ENCODE measurements at regions not wholly inside any gene's neighbourhood (a gene's known extent, or its start where the extent isn't known, plus 50 kb on each side); places are given as distances from the start of the nearest gene placed in this dataset.
"Not testable (repeated sequence)": the region's sequence is repeated elsewhere in the genome, so short reads cannot be mapped to it uniquely, and the experiment has no call there.

DNA sequence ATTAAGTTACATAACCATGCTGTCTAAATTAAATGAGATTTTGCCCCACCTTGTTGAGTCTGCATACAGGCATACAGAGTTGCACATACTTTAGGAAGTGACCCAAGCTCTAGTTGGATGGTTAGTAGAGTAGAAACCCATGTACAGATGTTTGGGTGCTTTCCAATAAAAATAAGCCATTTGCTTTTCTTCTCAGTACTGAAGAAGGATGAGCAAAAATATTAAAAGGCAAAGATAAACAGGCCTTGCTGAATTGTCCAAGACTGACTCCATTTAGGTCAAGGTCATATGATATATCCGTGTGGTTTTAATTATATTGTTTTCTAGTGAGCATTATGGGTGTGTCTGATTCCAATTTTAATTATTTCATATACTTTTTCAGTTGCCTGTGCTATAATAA lies 589.4 kb downstream of the RFPL4B start:
- H3K9me3 ChIP-seq, result no peaks in the 10 kb centered on the region
- no peak overlapping the region for H3K27ac ChIP-seq
- no peak for DNase-seq
- no peaks in the 10 kb centered on the region for H3K27me3 ChIP-seq
- TF ChIP-seq, protein P1, sequence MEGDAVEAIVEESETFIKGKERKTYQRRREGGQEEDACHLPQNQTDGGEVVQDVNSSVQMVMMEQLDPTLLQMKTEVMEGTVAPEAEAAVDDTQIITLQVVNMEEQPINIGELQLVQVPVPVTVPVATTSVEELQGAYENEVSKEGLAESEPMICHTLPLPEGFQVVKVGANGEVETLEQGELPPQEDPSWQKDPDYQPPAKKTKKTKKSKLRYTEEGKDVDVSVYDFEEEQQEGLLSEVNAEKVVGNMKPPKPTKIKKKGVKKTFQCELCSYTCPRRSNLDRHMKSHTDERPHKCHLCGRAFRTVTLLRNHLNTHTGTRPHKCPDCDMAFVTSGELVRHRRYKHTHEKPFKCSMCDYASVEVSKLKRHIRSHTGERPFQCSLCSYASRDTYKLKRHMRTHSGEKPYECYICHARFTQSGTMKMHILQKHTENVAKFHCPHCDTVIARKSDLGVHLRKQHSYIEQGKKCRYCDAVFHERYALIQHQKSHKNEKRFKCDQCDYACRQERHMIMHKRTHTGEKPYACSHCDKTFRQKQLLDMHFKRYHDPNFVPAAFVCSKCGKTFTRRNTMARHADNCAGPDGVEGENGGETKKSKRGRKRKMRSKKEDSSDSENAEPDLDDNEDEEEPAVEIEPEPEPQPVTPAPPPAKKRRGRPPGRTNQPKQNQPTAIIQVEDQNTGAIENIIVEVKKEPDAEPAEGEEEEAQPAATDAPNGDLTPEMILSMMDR (IDR thresholded peaks at IDR 0.05), result no peak
- no peak for TF ChIP-seq POLR2A (IDR thresholded peaks at IDR 0.05)
- H3K4me1 ChIP-seq, result no peaks in the 10 kb centered on the region
- H3K36me3 ChIP-seq, result no peaks in the 10 kb centered on the region
- no peak overlapping the region for H3K4me3 ChIP-seq

DNA sequence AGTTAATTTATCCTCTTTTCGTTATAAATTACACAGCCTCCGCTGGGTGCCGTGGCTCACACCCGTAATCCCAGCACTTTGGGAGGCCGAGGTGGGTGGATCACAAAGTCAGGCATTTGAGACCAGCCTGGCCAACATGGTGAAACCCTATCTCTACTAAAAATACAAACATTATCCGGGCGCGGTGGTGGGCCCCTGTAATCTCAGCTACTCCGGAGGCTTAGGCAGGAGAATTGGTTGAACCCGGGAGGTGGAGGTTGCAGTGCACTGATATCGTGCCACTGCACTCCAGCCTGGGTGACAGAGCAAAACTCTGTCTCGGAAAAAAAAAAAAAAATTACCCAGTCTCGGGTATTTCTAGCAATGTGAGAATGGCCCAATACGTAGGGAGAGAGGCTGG lies 590.6 kb downstream of the RFPL4B start:
- H3K9me3 ChIP-seq, H3K27me3 ChIP-seq, H3K36me3 ChIP-seq, DNase-seq, H3K27ac ChIP-seq, H3K4me3 ChIP-seq, H3K4me1 ChIP-seq: not testable (repeated sequence)

DNA sequence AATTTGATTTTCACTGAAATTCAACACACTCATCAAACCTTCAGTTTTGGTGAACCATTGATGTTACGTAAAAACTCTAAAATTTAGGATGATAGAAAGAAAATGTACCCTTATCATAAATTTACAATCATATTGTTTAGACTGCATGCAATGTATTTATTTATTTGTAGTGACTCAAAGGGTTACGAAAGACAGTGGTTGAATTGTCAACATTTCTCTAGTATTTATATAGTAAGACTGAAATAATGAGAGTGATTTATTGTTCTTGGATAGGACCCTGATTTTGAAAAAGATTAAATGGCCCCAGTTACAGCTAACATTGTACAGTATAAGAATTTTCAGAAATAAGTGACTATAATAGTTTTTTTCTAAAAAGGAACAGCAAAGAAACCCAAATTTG lies 591.5 kb downstream of the RFPL4B start:
- H3K4me1 ChIP-seq, result no peaks in the 10 kb centered on the region
- H3K4me3 ChIP-seq, result no peak overlapping the region
- TF ChIP-seq, protein P1 (IDR thresholded peaks at IDR 0.05), result no peak
- TF ChIP-seq POLR2A (IDR thresholded peaks at IDR 0.05), result no peak
- no peaks in the 10 kb centered on the region for H3K9me3 ChIP-seq
- H3K36me3 ChIP-seq, result no peaks in the 10 kb centered on the region
- no peaks in the 10 kb centered on the region for H3K27me3 ChIP-seq
- no peak for DNase-seq
- no peak overlapping the region for H3K27ac ChIP-seq

DNA sequence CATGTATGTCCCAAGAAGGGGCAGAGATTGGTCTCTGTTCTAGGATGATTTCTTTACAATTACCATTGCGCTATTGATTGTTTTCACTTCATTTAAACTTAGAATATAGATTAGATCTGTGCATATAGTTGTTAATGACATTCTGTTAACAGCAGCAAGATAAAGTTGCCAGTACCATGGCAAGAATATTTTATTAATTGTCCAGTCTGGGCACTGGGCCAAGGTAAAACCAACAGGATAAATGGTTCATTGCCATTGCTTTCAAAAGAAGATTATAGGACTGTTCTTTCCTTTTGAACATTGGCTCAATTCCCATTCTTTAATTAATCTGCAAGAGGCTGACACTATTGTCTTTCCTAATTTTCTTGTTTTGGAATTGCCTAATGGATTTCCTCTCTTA lies 592.4 kb downstream of the RFPL4B start:
- Histone ChIP-seq H3K9me3 (no peaks in the 10 kb centered on the region), H3K27me3 (no peaks in the 10 kb centered on the region), H3K36me3 (no peaks in the 10 kb centered on the region), H3K4me1 (no peaks in the 10 kb centered on the region), H3K27ac (no peak overlapping the region), H3K4me3 (no peak overlapping the region)
- no peak for DNase-seq
- TF ChIP-seq, protein P1 (IDR thresholded peaks at IDR 0.05), result no peak
- TF ChIP-seq POLR2A (IDR thresholded peaks at IDR 0.05), result no peak

DNA sequence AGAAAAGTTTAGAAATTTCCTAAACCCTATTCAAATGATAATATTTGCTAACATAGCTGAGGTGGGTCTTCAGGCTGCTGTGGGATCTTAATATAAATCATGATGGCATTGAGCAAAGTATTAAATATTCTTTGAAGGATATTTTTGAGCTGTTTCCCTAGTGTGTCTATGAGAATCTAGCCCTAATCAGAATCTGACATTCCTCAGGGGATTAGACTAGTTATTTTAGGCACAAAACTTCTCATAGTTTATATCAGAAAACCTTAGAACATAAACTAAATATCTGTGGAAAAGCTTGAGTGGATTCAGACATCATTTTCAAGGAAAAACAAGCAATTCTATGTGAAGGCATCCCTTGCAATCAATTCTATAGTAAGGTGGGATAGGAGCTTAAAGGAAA lies 594.5 kb downstream of the RFPL4B start:
- Histone ChIP-seq H3K9me3 (no peaks in the 10 kb centered on the region), H3K4me1 (no peaks in the 10 kb centered on the region), H3K27ac (no peak overlapping the region), H3K4me3 (no peak overlapping the region), H3K27me3 (no peaks in the 10 kb centered on the region), H3K36me3 (no peaks in the 10 kb centered on the region)
- DNase-seq, result no peak
- TF ChIP-seq, protein P1 (IDR thresholded peaks at IDR 0.05), result no peak
- TF ChIP-seq POLR2A (IDR thresholded peaks at IDR 0.05), result no peak

DNA sequence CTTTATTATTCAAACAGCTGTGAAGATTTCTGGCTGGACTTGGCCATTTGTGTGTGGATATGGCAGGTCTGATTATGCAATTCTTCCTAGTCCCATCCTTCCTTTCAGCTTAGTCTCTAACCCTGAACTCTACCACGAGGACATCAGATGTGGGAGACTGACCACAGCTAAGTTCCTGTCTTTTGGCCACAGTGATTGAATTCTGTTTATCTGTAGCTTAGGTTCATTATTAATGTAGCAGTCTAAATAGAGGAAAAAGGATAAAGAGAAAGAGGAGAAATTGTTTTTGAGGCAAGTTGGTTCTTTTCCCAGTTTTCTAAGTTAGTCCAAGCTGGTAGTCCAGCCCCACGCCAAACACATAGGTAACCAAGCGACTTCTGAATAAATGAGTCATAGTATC lies 598.9 kb downstream of the RFPL4B start:
- Histone ChIP-seq H3K36me3 (no peaks in the 10 kb centered on the region), H3K27ac (no peak overlapping the region), H3K4me1 (no peaks in the 10 kb centered on the region), H3K27me3 (no peaks in the 10 kb centered on the region), H3K9me3 (no peaks in the 10 kb centered on the region), H3K4me3 (no peak overlapping the region)
- TF ChIP-seq, protein P1 (IDR thresholded peaks at IDR 0.05), result no peak
- TF ChIP-seq POLR2A (IDR thresholded peaks at IDR 0.05), result no peak
- no peak for DNase-seq
